Astrocyte of the cerebellum (primary cell): ENCODE measurements at regions not wholly inside any gene's neighbourhood (a gene's known extent, or its start where the extent isn't known, plus 50 kb on each side); places are given as distances from the start of the nearest gene placed in this dataset.
"Not testable (repeated sequence)": the region's sequence is repeated elsewhere in the genome, so short reads cannot be mapped to it uniquely, and the experiment has no call there.

Experiments
- DNase-seq: peaks from one replicate; pipeline ENCODE4 v3.0.0-alpha.2; 2011; ENCODE audit warnings: low read depth
- H3K4me3 ChIP-seq: 2 replicates; pipeline ENCODE4 v1.5.1; 2011; ENCODE audit warnings: mild to moderate bottlenecking, low read depth, low read length, moderate library complexity
- in situ Hi-C: cut with HindIII; loops from 2 replicates; pipeline ENCODE4 v1.10.0; 2017; ENCODE audit warnings: low sequenced_read_pairs
- TF ChIP-seq, protein P1 (sequence below): IDR thresholded peaks from 2 replicates; pipeline ENCODE4 v1.5.1; 2012; ENCODE audit warnings: low read length, low read depth, moderate library complexity, mild to moderate bottlenecking; ENCODE audit errors: missing control alignments

DNA sequence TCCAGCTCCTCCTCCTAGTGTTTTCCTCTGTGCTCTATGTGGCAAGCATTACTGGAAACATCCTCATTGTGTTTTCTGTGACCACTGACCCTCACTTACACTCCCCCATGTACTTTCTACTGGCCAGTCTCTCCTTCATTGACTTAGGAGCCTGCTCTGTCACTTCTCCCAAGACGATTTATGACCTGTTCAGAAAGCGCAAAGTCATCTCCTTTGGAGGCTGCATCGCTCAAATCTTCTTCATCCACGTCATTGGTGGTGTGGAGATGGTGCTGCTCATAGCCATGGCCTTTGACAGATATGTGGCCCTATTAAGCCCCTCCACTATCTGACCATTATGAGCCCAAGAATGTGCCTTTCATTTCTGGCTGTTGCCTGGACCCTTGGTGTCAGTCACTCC, 64.0 kb downstream of the OR4F15 start:
- in situ Hi-C loops, DNase-seq, H3K4me3 ChIP-seq: not testable (repeated sequence)

DNA sequence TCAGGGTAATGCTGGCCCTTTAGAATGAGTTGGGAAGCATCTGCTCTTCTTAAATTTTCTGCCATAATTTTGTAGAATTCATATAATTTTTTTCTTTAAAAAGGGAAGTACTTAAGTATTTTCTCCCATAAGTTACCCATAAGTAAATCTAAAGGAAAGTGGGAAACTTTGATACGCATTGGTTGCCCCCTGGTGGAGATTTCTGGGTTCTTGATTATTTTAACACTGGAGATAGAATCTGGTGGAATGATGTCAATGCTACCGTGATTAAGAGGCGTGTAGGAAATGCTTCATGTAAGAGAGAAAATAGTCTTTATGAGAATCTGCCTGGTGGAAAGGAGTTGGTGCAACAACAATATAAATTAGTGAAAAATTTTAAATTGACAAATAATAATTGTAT, 65.6 kb downstream of the OR4F15 start:
- TF ChIP-seq, protein P1, sequence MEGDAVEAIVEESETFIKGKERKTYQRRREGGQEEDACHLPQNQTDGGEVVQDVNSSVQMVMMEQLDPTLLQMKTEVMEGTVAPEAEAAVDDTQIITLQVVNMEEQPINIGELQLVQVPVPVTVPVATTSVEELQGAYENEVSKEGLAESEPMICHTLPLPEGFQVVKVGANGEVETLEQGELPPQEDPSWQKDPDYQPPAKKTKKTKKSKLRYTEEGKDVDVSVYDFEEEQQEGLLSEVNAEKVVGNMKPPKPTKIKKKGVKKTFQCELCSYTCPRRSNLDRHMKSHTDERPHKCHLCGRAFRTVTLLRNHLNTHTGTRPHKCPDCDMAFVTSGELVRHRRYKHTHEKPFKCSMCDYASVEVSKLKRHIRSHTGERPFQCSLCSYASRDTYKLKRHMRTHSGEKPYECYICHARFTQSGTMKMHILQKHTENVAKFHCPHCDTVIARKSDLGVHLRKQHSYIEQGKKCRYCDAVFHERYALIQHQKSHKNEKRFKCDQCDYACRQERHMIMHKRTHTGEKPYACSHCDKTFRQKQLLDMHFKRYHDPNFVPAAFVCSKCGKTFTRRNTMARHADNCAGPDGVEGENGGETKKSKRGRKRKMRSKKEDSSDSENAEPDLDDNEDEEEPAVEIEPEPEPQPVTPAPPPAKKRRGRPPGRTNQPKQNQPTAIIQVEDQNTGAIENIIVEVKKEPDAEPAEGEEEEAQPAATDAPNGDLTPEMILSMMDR, result peak; percentile 23

DNA sequence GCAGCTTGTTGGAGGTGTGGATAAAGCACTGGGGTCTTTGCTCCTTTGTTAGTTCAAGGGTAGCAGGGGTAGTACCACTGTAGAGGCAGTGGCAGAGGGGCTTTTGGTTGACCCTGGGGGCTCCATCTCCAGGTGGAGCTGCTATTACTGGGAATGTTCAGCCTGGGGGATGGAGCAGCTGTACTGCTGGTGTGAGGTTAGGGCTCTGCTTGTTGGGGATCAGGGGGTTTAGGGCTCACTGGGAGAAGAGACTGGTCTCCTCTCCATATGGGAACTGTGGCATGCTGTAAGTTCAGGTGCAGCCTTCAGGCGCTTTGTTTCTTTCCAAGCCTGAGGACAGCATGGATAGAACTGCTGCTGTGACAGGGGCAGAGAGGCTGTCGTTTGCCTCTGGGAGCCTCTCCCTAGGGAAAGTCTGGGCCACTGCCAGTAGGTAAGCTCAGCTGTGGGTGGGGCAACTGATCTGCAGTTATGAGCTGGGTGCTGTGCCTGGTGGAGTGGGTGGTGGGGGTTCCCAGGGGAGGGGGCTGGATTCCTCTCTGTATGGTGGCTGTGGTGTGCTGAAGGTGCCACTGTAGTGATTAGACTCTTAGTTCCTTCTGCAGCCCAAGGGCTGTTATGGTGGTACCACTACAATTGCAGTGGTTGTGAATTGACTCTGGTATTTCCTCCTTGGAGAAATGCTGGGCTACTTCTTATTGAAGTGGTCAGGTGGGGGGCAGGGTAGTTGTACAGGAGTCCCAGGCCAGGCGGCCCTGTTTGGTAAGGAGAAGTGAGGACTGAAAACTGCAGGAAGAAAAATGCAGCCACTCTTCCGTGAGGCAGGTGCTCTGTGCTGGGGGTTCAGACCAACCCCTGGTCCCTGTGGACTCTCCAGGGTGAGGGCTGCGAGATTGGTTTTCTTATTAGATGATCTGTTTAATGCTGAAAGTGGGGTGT, 100.6 kb downstream of the OR4F15 start:
- in situ Hi-C loops, DNase-seq: not testable (repeated sequence)

More for the DNA sequence above, 65.6 kb downstream of the OR4F15 start:
- DNase-seq, H3K4me3 ChIP-seq, in situ Hi-C loops: not testable (repeated sequence)

DNA sequence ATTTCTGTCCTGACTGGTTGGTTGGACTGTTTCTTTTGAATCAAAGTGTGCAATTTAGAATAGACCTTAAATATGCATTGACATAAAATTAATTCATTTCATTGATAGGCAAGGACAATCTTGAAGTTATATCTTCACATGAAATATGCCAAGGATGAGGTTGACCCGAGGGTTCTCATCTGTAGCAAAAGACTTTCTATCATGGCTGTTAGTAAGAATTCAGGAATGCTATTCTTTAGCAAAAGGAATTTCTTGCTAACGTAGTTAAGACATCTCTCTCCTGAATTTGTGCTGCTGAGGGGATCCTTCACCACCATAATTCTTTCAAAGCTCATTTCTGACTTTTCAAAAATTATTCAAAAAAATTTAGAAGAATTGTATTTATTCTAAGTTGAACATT, 112.6 kb downstream of the OR4F15 start:
- DNase-seq, H3K4me3 ChIP-seq, in situ Hi-C loops: not testable (repeated sequence)

More for the DNA sequence above, 100.6 kb downstream of the OR4F15 start:
- H3K4me3 ChIP-seq, result not testable (repeated sequence)

DNA sequence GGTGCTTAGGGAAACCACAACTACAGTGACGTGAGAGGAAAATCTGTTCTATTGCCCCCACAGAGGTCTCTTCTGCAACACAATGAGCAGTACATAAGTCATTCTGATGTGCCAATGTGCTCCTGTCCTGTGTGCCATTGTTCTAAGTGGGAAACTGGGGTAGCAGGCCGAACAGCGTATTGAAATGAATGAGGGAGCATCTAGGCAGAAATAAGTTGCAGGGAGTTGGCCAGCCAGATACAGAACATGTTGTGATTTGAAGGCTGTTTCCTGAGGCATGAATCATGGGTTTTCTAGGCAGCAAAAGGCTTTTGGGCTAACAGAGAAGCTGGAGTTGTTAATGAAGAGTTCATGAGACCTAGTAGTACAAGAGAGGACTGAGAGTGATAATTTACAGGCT, 122.5 kb downstream of the OR4F15 start:
- in situ Hi-C loops, DNase-seq: not testable (repeated sequence)

DNA sequence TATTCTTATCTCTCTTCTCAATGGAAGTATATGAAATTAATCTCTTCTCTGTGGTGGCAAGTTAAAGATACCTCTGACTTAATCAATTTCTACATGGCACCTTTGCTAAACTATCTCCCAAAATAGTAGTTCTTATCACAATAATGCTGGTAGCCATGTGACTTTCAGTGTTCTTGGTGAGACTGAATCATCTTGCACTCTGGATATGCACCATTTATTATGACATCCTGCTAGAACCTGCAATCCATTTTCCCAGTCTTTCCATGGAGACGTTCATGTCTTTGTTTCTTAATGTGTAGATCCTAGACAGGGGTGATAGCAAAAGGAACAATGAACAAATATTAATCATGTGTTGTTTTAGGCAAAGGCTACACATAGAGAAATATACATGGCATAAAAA, 125.4 kb downstream of the OR4F15 start:
- DNase-seq, H3K4me3 ChIP-seq, in situ Hi-C loops: not testable (repeated sequence)

More for the DNA sequence above, 122.5 kb downstream of the OR4F15 start:
- not testable (repeated sequence) for H3K4me3 ChIP-seq

DNA sequence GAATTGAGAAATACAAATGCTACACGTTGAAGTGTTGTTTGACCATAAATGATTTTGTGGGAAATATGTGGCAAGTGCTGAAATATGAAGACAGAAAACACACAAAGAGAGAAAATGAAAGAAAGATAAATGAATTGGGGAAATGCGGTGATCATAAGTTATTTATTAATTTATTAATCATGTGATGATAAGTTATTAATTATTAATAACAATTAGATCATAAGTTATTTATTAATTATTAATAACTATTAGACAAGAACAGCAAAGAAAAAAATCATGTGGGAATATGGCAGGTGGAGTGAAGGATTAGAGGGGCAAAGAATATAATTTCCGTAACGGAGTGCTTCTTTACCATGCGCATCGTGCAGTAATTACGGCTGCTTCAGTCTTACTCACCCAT, 126.6 kb downstream of the OR4F15 start:
- DNase-seq, in situ Hi-C loops, H3K4me3 ChIP-seq: not testable (repeated sequence)

DNA sequence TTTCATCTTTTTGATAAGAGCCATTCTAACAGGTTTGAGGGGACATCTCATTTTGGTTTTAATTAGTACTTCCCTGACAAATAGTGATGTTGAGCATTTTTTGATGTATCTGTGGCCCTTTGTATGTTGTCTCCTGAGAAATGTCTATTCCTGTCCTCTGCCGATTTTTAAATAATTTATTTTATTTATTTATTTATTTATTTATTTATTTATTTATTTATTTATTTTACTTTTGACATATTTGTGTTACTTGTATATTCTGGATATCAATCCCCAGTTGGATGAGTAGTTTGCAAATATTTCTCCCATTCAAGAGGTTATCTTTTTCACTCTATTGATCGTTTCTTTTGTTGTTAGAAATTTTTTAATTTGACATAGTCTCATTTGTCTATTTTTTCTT, 133.9 kb downstream of the OR4F15 start:
- in situ Hi-C loops, H3K4me3 ChIP-seq, DNase-seq: not testable (repeated sequence)

DNA sequence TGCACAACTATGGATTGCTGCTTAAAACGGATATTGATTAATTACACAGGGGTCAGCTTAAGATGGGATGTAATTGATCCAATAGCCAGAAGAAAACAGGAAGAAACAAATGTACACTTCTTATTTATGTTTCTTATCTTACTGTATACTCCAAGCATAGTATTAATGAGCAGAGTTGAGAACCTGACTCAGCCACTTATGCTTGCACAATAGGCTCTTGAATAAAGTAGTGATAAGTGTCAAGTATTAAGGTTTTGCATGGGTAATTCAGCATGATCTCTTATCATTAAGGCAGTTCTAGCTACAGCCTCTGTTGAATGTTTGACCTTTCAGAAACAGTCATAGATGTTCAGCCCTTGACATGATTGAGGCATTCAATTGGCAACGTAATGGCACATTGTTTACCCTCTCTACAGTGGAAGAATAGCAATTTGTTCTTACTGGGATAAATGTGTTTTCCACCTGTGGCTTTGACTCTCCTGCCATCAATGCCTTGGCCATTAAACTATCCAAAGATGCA, 136.5 kb downstream of the OR4F15 start:
- H3K4me3 ChIP-seq, DNase-seq, in situ Hi-C loops: not testable (repeated sequence)

DNA sequence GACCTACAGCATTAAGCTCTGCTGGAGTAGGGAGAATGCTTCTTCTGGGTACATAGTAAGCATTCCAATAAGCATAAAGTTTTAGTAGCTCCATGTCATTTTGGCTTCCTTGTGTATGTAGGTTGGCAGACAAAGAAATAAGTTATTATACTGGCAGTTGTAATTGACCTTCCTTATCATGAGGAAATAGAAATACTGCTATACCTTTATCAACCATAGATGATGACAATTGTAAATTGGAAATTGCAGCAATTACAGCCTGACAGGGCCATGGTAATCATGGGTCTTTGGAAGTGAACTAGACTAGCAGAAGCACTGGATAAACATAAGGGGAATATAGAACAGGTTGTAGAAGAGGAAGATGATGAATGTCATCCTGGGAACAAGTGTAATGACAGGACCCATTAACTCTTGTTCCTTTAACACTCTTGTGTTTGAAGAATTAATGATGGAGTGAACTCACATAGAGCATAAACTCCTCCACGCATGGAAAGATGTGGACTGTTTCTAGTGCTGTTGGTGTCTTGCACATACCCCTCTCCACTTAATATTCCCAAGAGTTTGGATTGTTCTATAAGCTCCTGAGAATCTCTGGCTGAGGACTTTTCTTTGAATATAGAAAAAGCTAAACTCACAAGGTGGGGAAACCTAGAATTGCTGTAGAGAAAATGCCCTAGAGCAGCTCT, 137.5 kb downstream of the OR4F15 start:
- H3K4me3 ChIP-seq, in situ Hi-C loops, DNase-seq: not testable (repeated sequence)

DNA sequence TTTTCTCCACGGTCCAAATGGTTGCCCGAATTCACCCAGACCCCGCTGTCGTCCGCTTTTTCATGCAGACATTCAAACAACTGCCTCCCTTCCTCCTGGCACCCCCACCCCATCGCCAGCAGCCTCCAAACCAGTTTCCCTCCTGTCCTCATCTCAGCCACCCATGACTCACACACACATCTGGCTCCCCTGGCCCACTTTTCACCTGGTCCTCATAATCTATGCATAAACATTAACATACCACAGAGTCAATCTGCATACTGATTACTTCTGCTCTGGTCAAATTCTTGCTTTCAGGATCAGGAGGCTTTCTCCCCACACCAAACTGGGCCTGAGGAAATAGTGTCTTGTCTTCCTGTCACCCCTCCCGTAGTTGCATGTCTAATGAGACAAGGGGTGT, 142.0 kb downstream of the OR4F15 start:
- H3K4me3 ChIP-seq, in situ Hi-C loops, DNase-seq: not testable (repeated sequence)

DNA sequence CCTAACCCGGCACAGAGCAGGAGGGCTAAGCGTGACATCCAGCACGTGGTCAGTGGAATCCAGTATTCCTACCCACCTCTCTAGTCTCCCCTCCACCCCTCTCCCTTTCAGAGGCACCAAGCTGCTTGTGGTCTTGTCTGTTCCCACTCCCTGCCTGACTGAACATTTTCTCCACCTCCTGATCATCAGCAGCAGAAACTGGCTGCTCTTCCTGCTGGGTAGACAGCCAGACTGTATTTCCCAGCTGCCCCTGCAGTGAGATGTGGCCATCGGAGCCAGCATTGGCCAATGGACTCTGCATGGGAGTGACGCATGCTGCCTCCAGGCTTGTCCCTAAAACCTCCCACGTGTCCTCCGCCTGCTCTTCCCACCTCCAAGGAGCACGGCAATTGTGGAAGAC, 143.8 kb downstream of the OR4F15 start:
- DNase-seq, H3K4me3 ChIP-seq, in situ Hi-C loops: not testable (repeated sequence)

DNA sequence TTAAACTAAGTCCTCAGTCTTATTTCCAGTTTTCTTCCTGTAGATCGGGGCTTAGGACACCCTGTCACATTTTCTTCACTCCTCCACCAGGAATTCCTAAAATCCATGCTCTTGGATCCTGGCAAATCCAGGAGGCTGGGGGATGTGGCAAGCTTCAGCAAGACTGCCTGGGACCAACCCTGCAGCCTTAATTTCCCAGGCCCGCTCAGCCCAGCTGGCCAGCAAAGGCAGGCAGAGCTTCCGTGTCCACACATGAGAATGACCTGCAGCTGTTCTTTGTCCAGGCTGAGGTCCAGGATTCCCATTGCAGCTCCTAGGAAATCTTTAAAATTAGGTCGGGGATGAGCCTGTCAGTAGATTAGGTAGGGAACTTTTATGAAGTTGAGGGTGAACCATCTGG, 146.7 kb downstream of the OR4F15 start:
- in situ Hi-C loops, H3K4me3 ChIP-seq, DNase-seq: not testable (repeated sequence)

DNA sequence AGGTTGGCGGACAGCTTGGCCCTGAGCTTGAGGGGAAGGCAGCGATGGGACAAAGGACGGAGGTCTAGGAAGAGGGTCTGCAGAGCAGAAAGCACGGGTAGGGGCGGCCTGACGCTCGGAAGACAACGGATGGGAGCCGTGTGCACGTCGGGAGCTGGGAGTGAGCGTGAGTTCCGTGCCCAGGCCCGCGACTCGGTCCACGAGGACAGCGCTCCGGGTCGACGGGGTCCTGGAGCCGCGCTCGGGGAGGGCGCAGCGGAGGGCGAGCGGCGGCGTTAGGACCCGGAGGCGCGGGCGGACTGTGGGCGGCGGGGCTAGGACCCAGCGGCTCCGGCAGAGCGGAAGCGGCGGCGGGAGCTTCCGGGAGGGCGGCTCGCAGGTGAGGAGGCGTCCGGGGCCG, 149.3 kb downstream of the OR4F15 start:
- H3K4me3 ChIP-seq, result peak overlapping the region; percentile 39
- in situ Hi-C loops, result not testable (repeated sequence)

DNA sequence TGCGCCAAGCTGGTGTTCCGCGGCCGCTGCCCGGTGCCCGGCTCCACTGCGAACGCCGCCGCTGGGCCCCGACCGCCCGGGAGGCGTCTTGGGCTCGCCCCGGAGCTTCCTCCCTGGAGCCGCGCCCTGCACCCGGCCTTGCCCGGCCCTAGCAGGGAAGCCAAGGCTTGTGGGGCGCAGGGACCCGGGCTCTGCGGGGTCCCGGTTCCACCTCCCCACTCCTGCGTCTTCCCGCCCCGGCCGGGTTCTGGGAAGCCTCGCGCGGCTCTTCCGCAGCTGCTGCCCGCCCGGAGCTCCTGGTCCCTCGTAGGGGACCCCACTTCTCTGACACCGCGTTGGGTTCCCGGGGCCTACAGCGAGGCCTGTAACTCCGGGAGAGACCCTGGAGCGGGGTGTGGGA, 149.8 kb downstream of the OR4F15 start:
- in situ Hi-C loops, DNase-seq: not testable (repeated sequence)
- peak overlapping the region; percentile 40 for H3K4me3 ChIP-seq

More for the DNA sequence above, 149.3 kb downstream of the OR4F15 start:
- DNase-seq, result not testable (repeated sequence)

DNA sequence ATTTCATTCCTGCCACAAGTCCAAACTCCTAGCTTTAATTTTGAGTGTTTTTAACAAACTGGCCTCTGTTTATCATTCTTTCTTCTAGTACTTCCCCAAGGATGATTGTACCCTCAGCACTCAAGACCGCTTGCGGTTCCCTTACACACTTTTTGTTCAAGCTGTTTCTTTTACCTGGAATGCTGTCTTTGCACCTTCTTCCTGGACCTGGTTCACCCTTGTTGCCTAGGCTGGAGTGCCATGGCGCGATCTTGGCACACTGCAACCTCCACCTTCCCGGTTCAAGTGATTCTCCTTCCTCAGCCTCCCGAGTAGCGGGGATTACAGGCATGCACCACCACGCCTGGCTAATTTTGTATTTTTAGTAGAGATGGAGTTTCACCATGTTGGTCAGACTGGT, 151.7 kb downstream of the OR4F15 start:
- in situ Hi-C loops, H3K4me3 ChIP-seq, DNase-seq: not testable (repeated sequence)
